ENCODE measurements at regions not wholly inside any gene's neighbourhood (a gene's known extent, or its start where the extent isn't known, plus 50 kb on each side); places are given as distances from the start of the nearest gene placed in this dataset.

DNA sequence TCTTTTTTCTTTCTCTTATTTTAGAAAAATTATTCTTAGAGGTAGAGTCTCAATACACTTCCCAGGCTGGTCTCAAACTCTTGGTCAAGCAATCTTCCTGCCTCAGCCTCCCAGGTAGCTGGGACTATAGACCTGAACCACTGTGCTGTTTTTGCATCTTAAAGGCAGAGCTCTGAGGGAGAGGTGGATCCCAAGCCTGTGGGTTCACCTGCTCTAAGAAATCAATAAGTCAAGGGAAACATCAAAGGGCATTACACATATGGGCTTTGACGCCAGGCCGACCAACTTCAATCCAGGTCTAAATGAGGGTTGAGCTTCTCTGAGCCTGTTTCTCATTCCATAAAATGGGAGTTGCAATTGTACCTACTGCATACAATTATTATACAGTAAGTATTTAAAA lies 223.9 kb downstream of the LY86 start:
- no peak for TF ChIP-seq ELF4 (IDR thresholded peaks at IDR 0.05)
- TF ChIP-seq NFRKB (IDR thresholded peaks at IDR 0.05): no peak
- TF ChIP-seq SP1 (IDR thresholded peaks at IDR 0.05): no peak
- TF ChIP-seq BHLHE40 (IDR thresholded peaks at IDR 0.05; ENCODE audit: borderline replicate concordance): no peak
- no peak for TF ChIP-seq SUZ12 (IDR thresholded peaks at IDR 0.05)

Measured in HEK293T (cell line).